Skin of body (tissue), 1 donor: ENCODE measurements at regions not wholly inside any gene's neighbourhood (a gene's known extent, or its start where the extent isn't known, plus 50 kb on each side); places are given as distances from the start of the nearest gene placed in this dataset.
"Not testable (repeated sequence)": the region's sequence is repeated elsewhere in the genome, so short reads cannot be mapped to it uniquely, and the experiment has no call there.

Source experiments
- DNase-seq: peaks from one replicate; lab custom pipeline; 2025; lab: John Stamatoyannopoulos, UW

- DNase-seq = no peak
Measured at GRCh38 chr12:127150479-127150878, 1116.5 kb upstream of the TMEM132C start.

DNA sequence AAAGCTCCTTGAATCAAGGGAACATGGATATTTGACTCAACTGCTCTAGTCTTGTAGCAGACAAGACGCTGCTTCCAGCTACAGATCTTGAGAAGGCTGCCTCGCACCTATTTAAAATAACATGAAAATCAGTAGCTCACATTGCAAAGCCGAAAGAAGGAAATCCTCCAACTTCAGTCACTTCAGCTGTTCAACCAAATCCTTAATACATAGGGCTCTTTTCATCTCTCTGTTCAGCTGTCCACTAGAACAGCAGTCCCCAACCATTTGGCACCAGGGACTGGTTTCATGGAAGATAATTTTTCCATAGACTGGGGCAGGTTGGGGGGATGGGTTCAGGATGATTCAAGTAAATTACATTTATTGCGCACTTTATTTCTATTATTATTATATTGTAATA, 1116.0 kb upstream of the TMEM132C start:
- no peak for DNase-seq

DNA sequence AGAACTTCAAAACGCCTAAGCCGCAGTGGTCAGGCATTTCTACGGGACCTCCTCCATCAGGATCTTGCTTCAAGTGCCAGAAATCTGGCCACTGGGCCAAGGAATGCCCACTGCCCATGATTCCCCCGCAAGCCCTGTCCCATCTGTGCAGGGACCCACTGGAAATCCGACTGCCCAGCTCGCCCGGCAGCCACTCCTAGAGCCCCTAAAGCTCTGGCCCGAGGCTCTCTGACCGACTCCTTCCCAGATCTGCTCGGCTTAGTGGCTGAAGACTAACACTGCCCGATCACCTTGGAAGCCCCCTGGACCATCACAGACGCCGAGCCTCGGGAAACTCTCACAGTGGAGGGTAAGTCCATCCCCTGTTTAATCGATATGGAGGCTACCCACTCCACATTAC, 1113.0 kb upstream of the TMEM132C start:
- no peak for DNase-seq

DNA sequence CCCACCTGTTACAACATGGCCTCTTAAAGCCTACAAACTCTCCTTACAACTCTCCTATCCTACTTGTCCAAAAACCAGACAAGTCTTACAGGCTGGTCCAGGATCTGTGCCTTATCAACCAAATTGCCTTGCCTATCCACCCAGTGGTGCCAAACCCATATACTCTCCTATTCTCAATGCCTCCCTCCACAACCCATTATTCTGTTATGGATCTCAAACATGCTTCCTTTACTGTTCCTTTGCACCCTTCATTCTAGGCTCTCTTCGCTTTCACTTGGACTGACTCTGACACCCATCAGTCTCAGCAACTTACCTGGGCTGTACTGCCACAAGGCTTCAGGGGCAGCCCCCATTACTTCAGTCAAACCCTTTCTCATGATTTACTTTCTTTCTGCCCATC, 1112.1 kb upstream of the TMEM132C start:
- not testable (repeated sequence) for DNase-seq

DNA sequence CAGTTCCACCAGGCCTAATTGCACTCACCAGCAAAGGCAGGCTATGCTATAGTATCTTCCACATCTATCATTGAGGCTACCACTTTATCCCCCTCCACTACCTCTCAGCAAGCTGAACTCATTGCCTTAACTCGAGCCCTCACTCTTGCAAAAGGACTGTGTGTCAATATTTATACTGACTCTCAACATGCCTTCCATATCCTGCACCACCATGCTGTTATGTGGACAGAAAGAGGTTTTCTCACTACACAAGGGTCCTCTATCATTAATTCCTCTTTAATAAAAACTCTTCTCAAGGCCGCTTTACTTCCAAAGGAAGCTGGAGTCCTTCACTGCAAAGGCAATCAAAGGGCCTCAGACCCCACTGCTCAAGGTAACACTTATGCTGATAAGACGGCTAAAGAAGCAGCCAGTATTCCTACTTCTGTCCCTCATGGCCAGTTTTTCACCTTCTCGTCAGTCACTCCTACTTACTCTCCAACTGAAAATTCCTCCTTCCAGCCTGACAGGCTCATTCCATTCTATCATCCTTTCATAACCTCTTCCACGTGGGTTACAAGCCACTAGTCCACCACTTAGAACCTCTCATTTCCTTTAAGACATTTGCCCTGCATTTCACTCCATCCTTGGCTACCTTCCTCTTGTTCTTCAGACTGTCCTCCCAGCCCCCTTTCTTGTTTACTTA, 1110.9 kb upstream of the TMEM132C start:
- not testable (repeated sequence) for DNase-seq

DNA sequence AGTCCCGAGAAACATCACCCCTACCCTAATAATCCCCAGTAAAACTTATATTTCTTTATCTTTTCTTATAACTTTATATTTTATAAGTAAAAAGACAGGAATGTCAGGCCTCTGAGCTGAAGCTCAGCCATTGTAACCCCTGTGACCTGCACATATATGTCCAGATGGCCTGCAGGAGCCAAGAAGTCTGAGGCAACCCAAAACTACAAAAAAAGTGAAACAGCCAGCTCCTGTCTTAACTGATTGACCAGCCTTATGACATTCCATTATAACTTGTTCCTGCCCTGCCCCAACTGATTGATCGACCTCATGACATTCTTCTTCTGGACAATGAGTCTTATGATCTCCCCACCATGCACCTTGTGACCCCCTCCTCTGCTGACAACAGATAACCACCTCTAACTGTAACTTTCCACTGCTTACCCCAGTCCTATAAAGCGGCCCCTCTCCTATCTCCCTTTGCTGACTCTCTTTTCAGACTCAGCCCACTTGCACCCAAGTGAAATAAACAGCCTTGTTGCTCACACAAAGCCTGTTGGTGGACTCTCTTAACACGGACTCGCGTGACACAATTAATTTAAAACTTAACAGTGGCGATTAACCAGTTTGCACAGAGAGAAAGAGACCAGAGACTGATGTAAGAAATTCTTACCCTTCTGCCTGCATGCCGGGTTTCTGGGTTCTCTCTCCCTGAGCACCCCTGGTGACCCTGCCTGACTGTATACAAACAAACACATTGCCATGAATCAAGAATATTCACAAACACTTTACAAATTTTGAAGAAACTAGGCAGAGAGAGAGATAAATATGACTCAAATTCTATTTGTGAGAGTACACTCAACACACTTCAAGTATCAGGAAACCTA, 1109.2 kb upstream of the TMEM132C start:
- not testable (repeated sequence) for DNase-seq

DNA sequence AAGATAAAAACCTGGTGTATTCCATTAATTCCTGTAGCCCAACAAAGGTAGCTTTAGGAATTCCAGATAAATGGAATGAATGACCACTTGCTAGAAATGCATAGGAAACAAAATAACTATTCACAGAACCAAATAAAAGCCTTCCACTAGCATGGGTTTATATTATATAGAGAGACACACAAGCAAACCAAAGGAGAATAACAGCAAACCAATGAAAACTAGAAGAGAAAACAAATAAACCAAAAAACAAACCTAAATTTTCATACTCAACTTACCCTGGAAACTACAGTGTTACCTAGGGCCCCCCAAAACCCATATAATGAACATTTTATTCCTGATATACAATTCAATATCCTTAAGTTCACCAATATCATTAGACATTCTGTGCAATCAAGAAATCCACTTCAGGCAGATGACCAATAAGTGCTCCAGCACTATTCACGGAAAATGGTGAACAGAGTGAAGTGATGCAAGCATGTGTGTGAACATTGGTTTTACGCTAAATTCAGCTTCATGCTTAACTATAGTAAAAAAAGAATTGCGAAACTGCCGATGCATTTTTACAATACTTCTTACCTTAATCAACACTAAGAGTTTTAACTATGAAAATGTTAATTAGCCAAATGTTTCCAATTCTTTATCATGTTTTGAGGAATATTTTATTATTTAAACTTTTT, 1108.4 kb upstream of the TMEM132C start:
- no peak for DNase-seq

DNA sequence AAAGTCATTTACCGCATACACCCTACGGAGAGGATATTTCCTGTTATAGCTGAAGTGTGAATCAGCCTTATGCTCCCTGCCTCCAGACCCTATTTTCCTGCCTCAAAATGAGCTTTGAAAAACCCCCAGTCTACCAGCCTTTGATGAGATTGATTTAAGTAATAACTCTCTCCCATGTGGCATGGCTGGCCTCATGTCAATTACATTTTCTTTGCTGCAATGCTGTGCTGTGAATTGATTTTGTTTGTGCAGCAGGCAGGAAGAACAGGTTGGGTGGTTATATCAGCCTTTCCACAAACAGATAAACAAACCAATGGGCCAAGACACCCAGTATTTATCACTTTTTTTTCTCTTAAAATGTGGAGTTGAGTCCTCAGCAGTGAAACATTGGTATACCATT, 1105.5 kb upstream of the TMEM132C start:
- DNase-seq = no peak

GRCh38 chr12:127162307-127162706, 1104.7 kb upstream of the TMEM132C start:
- DNase-seq = no peak

DNA sequence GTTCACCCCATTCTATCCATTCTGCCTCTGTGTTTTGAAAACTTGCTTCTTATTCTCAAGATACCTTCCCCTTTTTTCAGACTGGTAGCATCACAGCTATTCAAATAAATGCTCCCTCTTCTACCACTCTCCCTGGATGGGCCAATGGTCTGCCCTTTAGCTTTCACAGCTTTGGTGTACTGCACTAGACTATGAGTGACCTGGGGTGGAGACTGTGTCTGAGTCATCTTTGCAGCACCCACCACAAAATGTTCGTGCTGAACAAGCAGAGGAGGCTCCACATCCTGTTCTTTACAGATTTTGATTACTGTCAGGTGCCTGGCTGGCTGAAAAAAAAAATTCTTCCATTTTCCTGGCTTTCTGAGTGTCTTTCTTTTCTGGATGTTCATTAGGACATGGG, 1104.1 kb upstream of the TMEM132C start:
- no peak for DNase-seq

DNA sequence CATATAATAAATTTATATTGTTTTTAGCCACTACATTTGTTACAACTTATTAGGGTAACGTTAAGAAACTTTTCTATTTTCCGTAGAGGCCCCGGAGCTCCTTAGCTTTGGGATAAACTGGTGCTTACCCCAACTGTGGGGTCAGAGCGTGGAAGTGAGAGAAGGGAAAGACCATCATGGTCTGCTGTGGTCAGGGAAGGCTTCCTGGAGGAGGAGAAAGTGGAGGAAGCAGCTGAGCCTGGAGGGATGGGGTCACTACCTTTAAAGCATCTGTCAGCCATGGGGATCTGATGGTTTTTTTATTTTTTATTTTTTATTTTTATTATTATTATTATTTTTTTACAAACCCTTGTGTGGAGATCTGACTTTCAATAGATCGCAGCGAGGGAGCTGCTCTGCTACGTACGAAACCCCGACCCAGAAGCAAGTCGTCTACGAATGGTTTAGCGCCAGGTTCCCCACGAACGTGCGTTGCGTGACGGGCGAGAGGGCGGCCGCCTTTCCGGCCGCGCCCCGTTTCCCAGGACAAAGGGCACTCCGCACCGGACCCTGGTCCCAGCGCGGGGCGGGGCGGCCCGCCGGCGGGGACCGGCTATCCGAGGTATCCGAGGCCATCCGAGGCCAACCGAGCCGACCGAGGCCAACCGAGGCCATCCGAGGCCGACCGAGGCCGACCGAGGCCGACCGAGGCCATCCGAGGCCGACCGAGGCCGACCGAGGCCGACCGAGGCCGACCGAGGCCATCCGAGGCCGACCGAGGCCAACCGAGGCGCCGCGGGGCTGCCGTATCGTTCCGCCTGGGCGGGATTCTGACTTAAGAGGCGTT, 1101.2 kb upstream of the TMEM132C start:
- DNase-seq = peak; percentile 83

DNA sequence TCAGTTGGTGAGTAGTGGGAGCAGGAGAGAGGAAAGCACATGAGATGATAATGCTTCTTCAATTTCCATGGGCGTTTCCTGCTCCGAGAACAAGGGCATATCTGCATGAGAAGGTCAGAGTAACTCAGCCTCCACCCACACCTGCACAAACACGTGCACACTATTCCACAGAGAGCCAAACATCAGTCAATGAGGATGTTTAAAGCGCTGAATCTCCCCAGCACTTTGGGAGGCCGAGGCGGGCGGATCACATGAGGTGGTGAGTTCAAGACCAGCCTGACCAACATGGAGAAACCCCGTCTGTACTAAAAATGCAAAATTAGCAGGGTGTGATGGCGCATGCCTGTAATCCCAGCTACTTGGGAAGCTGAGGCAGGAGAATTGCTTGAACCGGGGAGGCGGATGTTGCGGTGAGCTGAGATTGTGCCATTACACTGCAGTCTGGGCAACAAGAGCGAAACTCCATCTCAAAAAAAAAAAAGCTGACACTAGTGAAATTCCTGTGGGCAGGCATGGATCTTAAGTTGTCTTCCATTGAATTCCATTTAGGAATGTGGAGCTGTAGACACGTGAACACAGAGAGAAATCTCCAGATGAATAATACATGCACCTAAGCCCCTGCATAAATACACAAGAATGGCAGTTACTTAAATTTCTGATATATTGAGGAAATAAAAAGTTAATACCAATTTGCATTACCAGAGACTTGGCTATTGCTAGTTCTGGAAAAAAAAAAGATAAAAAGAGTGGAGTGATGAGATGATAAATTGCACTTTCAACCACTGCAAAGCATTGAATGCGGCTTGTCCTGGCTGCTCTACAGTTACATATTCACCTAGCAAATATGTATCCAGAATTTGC, 1097.4 kb upstream of the TMEM132C start:
- no peak for DNase-seq

GRCh38 chr12:127170226-127171180, 1096.5 kb upstream of the TMEM132C start:
- DNase-seq = no peak

DNA sequence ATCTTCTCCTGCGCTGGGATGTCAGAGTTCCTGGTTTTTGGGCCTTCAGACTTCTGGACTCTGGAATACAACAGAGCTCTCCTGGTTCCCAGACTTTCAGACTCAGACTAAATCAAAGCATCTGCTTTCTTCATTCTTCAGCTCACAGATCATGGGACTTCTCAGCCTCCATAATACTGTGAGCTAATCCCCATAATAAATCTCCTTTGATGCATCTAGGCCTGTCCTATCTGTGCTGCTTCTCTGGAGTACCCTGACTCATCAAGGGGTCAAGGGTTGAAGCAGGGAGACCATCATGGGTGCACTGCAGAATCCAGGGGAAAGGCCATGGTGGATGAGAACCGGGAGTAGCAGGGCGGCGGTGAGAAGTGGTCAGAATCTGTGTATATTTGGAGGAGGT, 1094.1 kb upstream of the TMEM132C start:
- DNase-seq = no peak

DNA sequence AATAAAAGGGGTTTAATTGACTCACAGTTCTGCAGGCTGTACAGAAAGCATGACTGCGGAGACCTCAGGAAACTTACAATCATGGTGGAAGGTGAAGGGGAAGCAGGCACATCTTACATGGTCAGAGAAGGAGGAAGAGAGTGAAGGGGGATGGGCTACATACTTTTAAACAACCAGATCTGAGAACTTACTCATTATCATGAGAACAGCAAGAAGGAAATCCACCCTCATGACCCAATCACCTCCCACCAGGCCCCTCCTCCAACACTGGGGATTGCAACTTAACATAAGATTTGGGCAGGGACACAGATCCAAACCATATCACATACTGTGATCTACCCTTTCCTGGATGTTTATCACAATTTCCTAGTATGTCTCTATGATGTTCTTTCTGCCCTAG, 1093.0 kb upstream of the TMEM132C start:
- DNase-seq = not testable (repeated sequence)

DNA sequence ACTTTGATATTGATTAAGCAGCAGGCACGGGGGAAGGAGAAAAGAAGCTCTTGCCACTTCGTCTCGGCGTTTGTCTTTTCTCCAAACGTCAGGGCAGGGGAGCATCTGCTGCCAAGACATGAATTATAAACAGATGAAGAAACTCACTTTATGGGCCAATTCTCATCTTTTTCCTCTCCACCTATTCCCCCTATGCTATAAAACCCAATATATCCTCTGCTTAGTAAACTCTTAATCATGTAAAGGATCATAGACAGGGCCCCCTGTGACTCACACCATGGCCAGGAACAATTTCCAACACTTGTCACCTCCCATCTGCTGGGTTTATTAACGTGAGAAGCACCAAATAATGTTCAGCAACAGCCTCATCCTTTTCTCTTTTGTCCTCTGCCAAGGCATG, 1092.1 kb upstream of the TMEM132C start:
- peak; percentile 36 for DNase-seq

DNA sequence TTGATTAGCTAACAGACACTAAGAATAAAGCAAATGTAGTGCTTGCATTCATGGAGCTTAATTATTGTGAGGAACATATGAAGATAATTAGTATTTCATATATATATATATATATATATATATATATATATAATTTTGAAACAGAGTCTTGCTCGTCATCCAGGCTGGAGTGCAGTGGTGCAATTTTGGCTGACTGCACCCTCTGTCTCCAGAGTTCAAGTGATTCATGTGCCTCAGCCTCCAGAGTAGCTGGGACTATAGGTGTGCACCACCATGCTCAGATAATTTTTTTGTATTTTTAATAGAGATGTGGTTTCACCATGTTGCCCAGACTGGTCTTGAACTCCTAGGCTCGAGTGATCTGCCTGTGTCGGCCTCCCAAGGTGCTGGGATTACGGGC, 1091.6 kb upstream of the TMEM132C start:
- no peak for DNase-seq

DNA sequence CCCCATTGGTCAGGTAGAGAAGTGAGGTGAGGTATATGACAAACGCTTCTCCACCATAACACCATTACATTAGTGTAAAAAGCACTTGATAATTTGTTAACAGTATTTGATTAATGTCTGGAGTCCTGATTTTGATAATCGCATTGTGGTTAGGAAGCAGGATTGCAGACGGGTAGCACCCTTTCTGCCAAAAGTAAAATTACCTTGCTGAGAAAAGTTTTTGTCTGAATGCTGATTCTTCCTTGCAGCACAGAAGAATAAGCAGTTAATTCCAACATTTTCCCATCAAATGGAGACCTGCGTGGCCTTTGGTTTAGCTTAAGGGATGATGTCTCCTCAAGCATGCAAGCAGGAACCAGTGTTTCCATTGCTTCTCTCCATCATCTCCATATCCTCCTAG, 1090.2 kb upstream of the TMEM132C start:
- no peak for DNase-seq

DNA sequence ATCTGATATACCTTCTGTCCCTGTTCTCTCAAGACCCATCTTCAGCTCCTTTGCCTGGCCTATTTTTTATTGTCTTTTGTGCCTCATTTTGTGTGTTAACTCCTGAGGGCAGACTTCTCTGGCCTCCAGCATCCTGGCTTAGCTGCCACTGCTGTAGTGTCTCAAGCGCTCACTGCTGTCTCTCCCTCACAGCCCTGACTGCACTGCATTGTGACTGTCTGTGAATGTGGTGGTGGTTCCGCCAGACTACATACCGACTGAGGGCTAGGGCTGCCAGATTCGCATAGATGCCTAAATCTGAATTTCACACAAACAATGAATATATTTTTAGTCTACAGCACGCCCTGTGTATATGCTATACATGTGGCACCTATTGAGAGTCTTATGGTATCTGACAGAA, 1088.9 kb upstream of the TMEM132C start:
- peak; percentile 19 for DNase-seq
